Activated CD4-positive, alpha-beta T cell treated with anti-CD3 and anti-CD28 coated beads for 1 hour (primary cell): ENCODE measurements at regions not wholly inside any gene's neighbourhood (a gene's known extent, or its start where the extent isn't known, plus 50 kb on each side); places are given as distances from the start of the nearest gene placed in this dataset.

Source experiments
- DNase-seq: peaks from one replicate; pipeline ENCODE4 v3.0.0-alpha.2; 2020

DNA sequence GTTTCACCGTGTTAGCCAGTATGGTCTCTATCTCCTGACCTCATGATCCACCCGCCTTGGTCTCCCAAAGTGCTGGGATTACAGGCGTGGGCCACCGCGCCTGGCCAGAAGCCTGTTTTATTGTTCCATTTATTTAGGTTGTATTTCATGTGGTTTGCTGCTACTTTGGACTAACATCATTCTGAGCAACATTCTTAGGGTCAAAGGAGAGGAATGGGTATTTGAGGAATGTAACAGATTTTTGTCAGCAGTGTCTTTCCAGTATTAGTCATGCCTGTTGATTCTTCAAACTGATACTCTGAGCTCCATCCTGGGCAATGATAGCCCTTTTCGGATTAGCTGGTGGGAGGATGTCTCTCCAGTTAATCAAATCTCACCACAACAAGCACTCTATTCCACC lies 213.0 kb upstream of the CITED2 start:
- no peak for DNase-seq

- no peak for DNase-seq
These were observed 211.8 kb upstream of the CITED2 start for GRCh38 chr6:139586273-139586672.

DNA sequence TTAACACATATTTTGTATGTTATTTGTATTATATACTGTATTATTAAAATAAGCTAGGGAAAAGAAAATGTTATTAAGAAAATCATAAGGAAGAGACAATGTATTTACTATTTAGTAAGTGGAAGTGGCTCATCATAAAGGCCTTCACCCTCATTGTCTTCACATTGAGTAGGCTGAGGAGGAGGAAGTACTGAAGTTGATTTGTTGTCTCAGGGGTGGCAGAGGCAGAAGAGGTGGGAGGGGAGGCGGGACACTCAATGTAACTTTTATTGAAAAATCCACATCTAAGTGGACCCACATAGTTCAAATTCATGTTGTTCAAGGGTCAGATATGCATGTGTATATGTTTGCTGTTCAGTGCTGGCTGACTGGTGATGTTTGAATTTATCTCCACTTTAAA lies 210.2 kb upstream of the CITED2 start:
- DNase-seq = no peak

- no peak for DNase-seq
These were observed 209.0 kb upstream of the CITED2 start for GRCh38 chr6:139583420-139583819.

DNA sequence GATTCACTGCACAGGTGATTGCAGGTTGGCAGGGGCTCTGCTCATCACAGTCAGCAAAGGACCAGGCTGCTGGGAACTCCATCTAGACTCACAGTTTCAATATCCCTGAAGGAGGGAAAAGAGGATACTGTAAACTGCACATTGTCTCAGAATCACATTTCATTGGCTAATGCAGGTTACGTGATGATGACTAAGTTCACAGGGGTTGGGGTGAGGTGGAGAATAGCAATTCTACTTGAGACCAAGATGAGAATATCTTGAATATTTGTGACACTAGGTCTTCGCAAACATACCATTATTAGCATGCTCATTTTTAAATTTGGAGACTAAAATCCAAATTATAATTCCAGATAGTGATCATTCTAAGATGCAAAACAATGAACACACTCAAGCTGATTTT lies 208.5 kb upstream of the CITED2 start:
- no peak for DNase-seq

GRCh38 chr6:139581485-139581865 lies 207.0 kb upstream of the CITED2 start:
- DNase-seq = no peak

- DNase-seq = no peak
These were observed 206.4 kb upstream of the CITED2 start for GRCh38 chr6:139580592-139581484.

DNA sequence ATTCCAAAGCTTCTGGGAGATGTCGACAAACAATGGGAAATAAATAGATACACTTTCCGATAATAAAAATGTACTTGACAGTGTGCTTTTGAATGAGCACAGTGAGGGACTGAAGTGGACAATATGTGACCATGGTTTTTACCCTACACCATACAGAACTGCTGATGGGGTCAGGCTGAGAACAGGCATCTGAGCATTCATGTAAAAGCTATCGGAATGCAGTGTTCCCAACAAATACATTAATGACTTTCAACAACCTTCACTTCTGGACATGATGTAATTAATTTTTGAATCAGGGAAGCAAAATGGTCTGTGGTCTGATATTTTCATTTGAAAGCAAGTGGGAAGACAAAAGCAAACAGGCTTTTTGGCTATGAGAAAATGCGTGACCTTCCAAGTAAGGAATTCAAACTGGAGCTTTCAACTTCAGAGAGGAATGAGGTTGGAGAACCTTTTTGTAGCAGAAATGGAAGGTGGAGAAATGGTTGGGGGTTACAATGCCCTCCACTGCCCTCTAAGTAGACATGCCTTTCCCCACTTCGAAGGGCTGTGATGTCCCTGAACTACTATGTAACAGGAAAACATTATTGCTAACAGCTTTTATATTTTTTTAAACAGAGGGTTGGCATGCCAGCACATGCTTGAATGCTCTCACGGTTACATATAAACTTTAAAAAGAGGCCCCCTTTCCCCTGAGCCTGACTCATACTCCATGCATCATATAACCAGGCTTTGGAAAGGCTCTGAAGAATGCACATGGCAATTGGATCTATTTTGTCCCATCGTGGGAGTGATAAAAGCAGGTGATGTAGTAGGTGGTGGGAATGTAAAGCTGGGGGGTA lies 203.5 kb upstream of the CITED2 start:
- no peak for DNase-seq

GRCh38 chr6:139577124-139577762 lies 202.8 kb upstream of the CITED2 start:
- no peak for DNase-seq

GRCh38 chr6:139572001-139572400 lies 197.6 kb upstream of the CITED2 start:
- no peak for DNase-seq

DNA sequence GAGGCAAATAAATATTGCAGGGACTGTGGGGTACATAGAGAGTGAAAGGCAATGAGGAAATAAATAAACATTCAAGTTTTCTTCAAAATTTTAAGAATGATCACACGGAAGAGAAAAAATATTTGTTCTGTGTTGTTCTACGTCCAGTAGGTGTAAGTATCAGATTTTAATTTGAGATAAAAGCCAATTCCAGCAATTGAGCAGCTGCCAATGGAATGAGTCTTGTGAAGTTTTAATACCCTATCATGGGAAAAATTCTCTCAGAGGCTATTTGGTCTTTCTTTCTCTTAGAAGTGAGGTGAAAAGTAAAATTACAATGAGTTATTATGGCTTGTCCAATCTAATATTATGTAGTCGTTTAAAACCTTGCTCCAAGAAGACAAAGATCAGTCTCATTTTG lies 195.7 kb upstream of the CITED2 start:
- no peak for DNase-seq

GRCh38 chr6:139569566-139569965 lies 195.1 kb upstream of the CITED2 start:
- DNase-seq = no peak

DNA sequence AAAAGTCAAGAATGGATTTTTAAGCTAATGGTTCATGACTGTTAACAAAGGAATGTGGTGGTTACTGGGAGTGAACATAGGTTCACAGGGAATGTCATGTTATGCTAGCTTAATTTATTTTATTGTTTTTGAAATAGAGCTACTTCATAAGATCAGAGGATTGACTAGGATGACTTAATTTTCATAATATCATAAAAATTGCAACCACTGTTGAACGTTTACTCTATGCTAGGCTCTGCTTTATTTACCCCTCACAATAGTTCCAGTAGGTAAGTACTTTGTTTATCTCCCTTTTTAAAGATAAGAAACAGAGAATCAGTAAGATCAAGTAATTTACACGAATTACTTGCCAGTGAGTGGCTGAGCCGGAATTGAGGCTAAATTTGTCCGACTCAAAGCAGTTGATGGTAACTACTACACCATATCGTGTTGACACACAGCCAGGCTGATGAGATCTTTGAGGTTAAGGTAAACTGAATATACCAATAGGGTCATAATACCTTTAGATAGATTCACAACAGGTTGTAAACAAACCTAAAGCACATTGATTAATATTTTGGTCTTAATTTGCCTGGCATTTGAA lies 194.6 kb upstream of the CITED2 start:
- DNase-seq = no peak

DNA sequence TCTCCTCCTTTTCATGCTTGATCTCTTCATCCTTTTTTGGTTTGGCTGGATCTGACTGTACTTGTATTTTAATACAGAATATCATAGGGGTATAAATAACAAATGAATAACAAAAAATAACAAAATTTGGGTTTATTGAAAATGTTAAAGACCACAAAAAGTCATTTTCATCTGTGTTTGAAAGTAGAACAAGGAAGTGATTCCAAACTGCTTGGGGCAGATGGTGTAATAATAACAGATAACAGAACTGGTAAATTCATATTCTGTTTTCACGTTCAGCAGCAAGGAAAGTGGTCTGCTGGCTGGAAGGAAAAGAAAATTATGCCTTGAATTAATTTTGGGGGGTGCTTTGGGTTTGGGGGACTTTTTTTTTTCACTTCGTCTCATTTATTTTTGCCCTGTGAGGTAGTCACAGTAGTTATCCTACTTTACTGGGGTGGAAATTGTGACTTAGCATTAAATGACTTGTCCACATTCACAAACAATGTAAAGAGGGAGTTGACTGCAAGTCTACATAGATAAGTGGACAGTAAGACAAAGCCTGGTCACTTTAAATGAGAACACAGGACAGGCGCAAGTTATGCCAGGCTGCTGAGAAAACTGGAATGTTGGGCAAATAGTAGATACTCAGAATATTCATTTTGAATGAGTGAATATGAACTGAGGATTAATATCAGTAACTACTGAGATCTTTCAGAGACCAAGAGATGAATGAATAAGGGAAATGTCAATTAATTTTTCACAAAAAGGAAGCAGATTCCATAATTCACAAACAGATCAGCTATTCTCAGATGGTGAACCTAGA lies 193.9 kb upstream of the CITED2 start:
- no peak for DNase-seq

- no peak for DNase-seq
These were observed 192.6 kb upstream of the CITED2 start for GRCh38 chr6:139567095-139567494.

- DNase-seq = no peak
These were observed 191.1 kb upstream of the CITED2 start for GRCh38 chr6:139565591-139565990.

- DNase-seq = no peak
These were observed 183.1 kb upstream of the CITED2 start for GRCh38 chr6:139557547-139557946.

DNA sequence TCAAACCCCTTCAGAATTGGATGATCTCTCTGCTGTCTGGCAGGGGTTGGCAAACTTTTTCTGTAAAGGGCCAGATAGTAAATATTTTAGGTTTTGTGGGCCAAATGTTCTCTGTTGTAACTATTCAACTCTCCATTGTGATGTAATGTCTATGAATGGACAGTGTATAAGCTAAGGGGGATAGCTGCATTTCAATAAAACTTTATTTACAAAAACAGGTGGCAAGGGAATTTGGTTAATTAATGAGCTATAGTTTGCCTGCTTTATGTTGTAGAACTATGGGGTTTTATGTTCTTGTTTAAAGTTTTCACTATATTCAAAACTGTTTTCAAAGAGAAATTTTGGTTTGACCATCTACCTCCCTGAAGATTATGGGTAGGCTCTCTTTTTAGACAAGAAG lies 182.1 kb upstream of the CITED2 start:
- no peak for DNase-seq

- DNase-seq = no peak
These were observed 179.5 kb upstream of the CITED2 start for GRCh38 chr6:139553916-139554315.

GRCh38 chr6:139551376-139551775 lies 176.9 kb upstream of the CITED2 start:
- no peak for DNase-seq

GRCh38 chr6:139550361-139550760 lies 175.9 kb upstream of the CITED2 start:
- no peak for DNase-seq

DNA sequence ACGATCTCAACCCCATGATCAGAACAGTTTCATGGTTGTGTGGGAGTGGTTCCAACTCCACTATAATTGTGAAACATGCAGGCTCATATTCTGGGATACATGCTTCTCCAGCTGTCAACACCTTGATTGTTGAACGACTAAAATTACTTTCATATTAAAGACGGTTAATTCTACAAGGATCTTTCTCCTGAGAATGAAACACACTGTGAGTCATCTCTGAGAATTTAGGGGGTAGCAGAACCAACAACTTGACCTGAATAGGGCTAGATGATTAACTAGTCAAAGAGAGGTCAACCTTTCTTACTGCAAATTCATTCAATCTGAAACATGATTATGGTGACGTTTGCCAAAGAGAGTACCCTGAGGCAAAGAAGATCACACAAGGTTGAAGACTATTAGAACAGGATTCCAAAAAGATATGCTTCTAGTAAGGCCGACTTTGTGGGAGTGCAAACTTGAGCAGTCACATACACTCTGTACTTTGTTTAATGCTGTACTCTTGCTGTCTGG lies 175.2 kb upstream of the CITED2 start:
- DNase-seq = no peak
